H1 (cell line): ENCODE measurements at regions not wholly inside any gene's neighbourhood (a gene's known extent, or its start where the extent isn't known, plus 50 kb on each side); places are given as distances from the start of the nearest gene placed in this dataset.

Source experiments
- CREB1 ChIP-seq: IDR thresholded peaks from 2 replicates; pipeline ENCODE4 v1.6.1; 2012; ENCODE audit warnings: inconsistent platforms
- CTCF ChIP-seq, 3 experiments: IDR thresholded peaks; 1 replicate in 2 of 3; 2 replicates in 1 of 3; pipeline versions ENCODE4 v1.5.1 to v1.6.1; 2011; ENCODE audit warnings: low read length in 3 of 3, mild to moderate bottlenecking in 3 of 3, inconsistent platforms in 2 of 3, low read depth in 1 of 3, moderate library complexity in 1 of 3; ENCODE audit not compliant: insufficient read depth in 1 of 3; ENCODE audit errors: control extremely low read depth in 1 of 3
- EZH2 ChIP-seq: fragments of 200-600 bp; sonication (generic); IDR thresholded peaks from 2 replicates; pipeline ENCODE4 v1.7.1; 2012; ENCODE audit warnings: low read depth, mild to moderate bottlenecking, moderate library complexity, low read length, inconsistent platforms; ENCODE audit not compliant: severe bottlenecking
- MAFK ChIP-seq: IDR thresholded peaks from 2 replicates; pipeline ENCODE4 v1.6.1; 2012; ENCODE audit warnings: low read depth, mild to moderate bottlenecking, improper control_type of control experiment, low read length
- NANOG ChIP-seq: IDR thresholded peaks from 2 replicates; pipeline ENCODE4 v1.6.1; 2011; ENCODE audit warnings: low read length, low read depth, mild to moderate bottlenecking, inconsistent platforms; ENCODE audit not compliant: insufficient read depth, poor library complexity, severe bottlenecking
- NRF1 ChIP-seq: IDR thresholded peaks from 2 replicates; pipeline ENCODE4 v1.6.1; 2011; ENCODE audit warnings: mild to moderate bottlenecking, low read depth, low read length, improper control_type of control experiment
- RNF2 ChIP-seq: fragments of 200-900, 300-1000 bp; sonication (generic); IDR thresholded peaks from 2 replicates; pipeline ENCODE4 v1.7.1; 2016; ENCODE audit warnings: borderline replicate concordance, low read depth, mild to moderate bottlenecking, antibody characterized with exemption, low read length; ENCODE audit not compliant: poor library complexity, severe bottlenecking; ENCODE audit errors: missing control alignments
- SP4 ChIP-seq: IDR thresholded peaks from 2 replicates; pipeline ENCODE4 v1.6.1; 2012; ENCODE audit warnings: low read length, inconsistent platforms
- TBP ChIP-seq: IDR thresholded peaks from 2 replicates; pipeline ENCODE4 v1.6.1; 2011; ENCODE audit warnings: low read depth, low read length, improper control_type of control experiment

- TF ChIP-seq TBP (no peak), CREB1 (no peak), NANOG (no peak), RNF2 (no peak), EZH2 (no peak), MAFK (no peak), SP4 (no peak), NRF1 (no peak), CTCF (IDR thresholded peaks at IDR 0.05; ENCODE audit: control extremely low read depth in 1 of 3, insufficient read depth in 1 of 3, low read depth in 1 of 3, low read length in 3 of 3) (no peak)
Observed at GRCh38 chrX:39692796-39693195, 405.0 kb downstream of the BCOR start (continued).
